Activated CD8-positive, alpha-beta T cell treated with anti-CD3 and anti-CD28 coated beads for 36 hours (primary cell): ENCODE measurements at regions not wholly inside any gene's neighbourhood (a gene's known extent, or its start where the extent isn't known, plus 50 kb on each side); places are given as distances from the start of the nearest gene placed in this dataset.

Source experiments
- ATAC-seq: fragments of 200-7000 bp; cut with Tn5 transposase; one replicate; pipeline ENCODE4 v1.10.0; 2021; ENCODE audit warnings: mild to moderate bottlenecking, moderate library complexity
- CTCF ChIA-PET: fragments of 350-600 bp; sonication (Branson Sonifier 250); formaldehyde crosslinking; loops from one replicate; lab custom pipeline; 2021; ENCODE audit warnings: antibody characterized with exemption; lab: Charles Lee
- POLR2A ChIA-PET: fragments of 350-600 bp; sonication (Branson Sonifier 250); formaldehyde crosslinking; loops from one replicate; lab custom pipeline; 2021; ENCODE audit warnings: antibody characterized with exemption; lab: Charles Lee
- DNase-seq: peaks from one replicate; pipeline ENCODE4 v3.0.0-alpha.2; 2020
- H3K27ac Mint-ChIP-seq: one replicate; pipeline ENCODE4 v1.8.0; 2021; ENCODE audit warnings: mild to moderate bottlenecking, mixed read lengths
- H3K27me3 Mint-ChIP-seq: one replicate; pipeline ENCODE4 v1.8.0; 2021; ENCODE audit warnings: mixed read lengths
- H3K36me3 Mint-ChIP-seq: one replicate; pipeline ENCODE4 v1.8.0; 2021; ENCODE audit warnings: low read depth, mixed read lengths
- H3K4me1 Mint-ChIP-seq: one replicate; pipeline ENCODE4 v1.8.0; 2021; ENCODE audit warnings: low read depth, mixed read lengths
- H3K4me3 Mint-ChIP-seq: one replicate; pipeline ENCODE4 v1.8.0; 2021; ENCODE audit warnings: mild to moderate bottlenecking, moderate library complexity, mixed read lengths
- H3K9me3 Mint-ChIP-seq: one replicate; pipeline ENCODE4 v1.8.0; 2021; ENCODE audit warnings: mixed read lengths
- intact Hi-C: fragments of 100-400 bp; cut with micrococcal nuclease; formaldehyde crosslinking; loops from one replicate; pipeline ENCODE4 v1.10.0; 2022
- TF ChIP-seq, protein P1 (sequence below): fragments of 200-600 bp; IDR thresholded peaks from one replicate; pipeline ENCODE4 v1.8.0; 2022; ENCODE audit warnings: antibody characterized with exemption, mild to moderate bottlenecking

DNA sequence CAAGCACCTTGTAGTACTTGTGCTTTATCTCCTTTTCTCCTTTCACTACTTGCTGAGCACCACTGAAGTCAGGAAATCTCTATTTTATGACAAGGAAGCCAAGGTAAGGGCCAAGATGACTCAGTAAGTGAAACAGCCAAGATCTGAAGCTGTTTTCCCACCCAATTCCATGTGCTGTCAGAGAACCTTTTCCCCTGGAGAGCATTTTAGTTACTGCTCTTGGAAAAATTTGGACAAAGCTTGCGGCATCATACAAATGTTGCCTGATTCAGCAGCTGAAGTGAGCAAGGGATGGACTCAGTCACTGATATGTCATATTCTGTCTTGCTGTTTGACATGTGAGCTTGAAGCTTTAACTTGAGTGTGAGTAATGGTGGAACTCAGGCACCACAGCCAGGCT is 391.4 kb downstream of the RAB28 start:
- no peak overlapping the region for H3K27ac Mint-ChIP-seq
- no peak overlapping the region for H3K4me3 Mint-ChIP-seq
- TF ChIP-seq, protein P1, sequence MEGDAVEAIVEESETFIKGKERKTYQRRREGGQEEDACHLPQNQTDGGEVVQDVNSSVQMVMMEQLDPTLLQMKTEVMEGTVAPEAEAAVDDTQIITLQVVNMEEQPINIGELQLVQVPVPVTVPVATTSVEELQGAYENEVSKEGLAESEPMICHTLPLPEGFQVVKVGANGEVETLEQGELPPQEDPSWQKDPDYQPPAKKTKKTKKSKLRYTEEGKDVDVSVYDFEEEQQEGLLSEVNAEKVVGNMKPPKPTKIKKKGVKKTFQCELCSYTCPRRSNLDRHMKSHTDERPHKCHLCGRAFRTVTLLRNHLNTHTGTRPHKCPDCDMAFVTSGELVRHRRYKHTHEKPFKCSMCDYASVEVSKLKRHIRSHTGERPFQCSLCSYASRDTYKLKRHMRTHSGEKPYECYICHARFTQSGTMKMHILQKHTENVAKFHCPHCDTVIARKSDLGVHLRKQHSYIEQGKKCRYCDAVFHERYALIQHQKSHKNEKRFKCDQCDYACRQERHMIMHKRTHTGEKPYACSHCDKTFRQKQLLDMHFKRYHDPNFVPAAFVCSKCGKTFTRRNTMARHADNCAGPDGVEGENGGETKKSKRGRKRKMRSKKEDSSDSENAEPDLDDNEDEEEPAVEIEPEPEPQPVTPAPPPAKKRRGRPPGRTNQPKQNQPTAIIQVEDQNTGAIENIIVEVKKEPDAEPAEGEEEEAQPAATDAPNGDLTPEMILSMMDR = no peak
- DNase-seq (no peak), ATAC-seq (no peak)
- POLR2A ChIA-PET = no interaction called here
- no peaks in the 10 kb centered on the region for H3K4me1 Mint-ChIP-seq
- intact Hi-C loops = no loop called here
- CTCF ChIA-PET = no interaction called here
- H3K27me3 Mint-ChIP-seq = no peaks in the 10 kb centered on the region
- H3K9me3 Mint-ChIP-seq = no peaks in the 10 kb centered on the region
- no peaks in the 10 kb centered on the region for H3K36me3 Mint-ChIP-seq

GRCh38 chr4:13089659-13089998 is 394.5 kb downstream of the RAB28 start:
- ChIA-PET POLR2A (no interaction called here), CTCF (interaction anchor here (0.7 kb wide), 1 partner anchor 197 kb away, joined by 3 read pairs; no protein-coding TSS in a partner anchor)
- intact Hi-C loops = no loop called here
- H3K4me1 Mint-ChIP-seq = no peaks in the 10 kb centered on the region
- ATAC-seq (no peak), DNase-seq (no peak)
- H3K4me3 Mint-ChIP-seq = no peak overlapping the region
- H3K36me3 Mint-ChIP-seq = no peaks in the 10 kb centered on the region
- peaks cover 2% of the 10 kb centered on the region for H3K9me3 Mint-ChIP-seq
- TF ChIP-seq, protein P1 = no peak
- no peaks in the 10 kb centered on the region for H3K27me3 Mint-ChIP-seq
- H3K27ac Mint-ChIP-seq = no peak overlapping the region

GRCh38 chr4:13088726-13089658 is 395.1 kb downstream of the RAB28 start:
- no peak overlapping the region for H3K4me3 Mint-ChIP-seq
- H3K27ac Mint-ChIP-seq = no peak overlapping the region
- H3K36me3 Mint-ChIP-seq = no peaks in the 10 kb centered on the region
- ChIA-PET POLR2A (no interaction called here), CTCF (interaction anchor here (0.7 kb wide), 1 partner anchor 196 kb away, joined by 3 read pairs; no protein-coding TSS in a partner anchor)
- TF ChIP-seq, protein P1 = no peak
- H3K4me1 Mint-ChIP-seq = no peaks in the 10 kb centered on the region
- ATAC-seq (no peak), DNase-seq (no peak)
- intact Hi-C loops = no loop called here
- H3K27me3 Mint-ChIP-seq = no peaks in the 10 kb centered on the region
- peaks cover 5% of the 10 kb centered on the region for H3K9me3 Mint-ChIP-seq

DNA sequence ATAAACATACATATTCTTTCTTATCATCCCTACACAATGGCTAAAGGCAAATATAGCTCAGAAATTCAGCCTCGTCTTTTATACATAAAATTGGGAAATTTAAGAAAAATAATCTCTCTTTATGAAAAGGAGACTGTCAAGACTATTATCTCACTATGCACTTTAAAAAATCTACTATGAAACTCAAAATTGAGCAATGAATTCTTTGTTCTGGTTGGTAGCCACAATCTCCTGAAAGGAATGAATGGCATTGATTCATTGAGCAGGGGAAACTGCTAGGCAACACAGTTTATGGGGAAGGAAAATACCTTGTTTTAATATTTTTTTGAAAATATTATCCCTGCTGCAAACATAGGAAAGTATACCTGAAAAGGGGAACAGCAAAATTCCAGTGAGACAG is 397.1 kb downstream of the RAB28 start:
- Mint-ChIP-seq H3K4me3 (no peak overlapping the region), H3K9me3 (peaks cover 18% of the 10 kb centered on the region), H3K4me1 (no peaks in the 10 kb centered on the region), H3K27ac (no peak overlapping the region), H3K27me3 (no peaks in the 10 kb centered on the region), H3K36me3 (no peaks in the 10 kb centered on the region)
- ATAC-seq (no peak), DNase-seq (no peak)
- ChIA-PET POLR2A (no interaction called here), CTCF (interaction anchor here (2.0 kb wide), 1 partner anchor 12 kb away, joined by 4 read pairs; no protein-coding TSS in a partner anchor)
- TF ChIP-seq, protein P1 = no peak
- intact Hi-C loops = no loop called here

DNA sequence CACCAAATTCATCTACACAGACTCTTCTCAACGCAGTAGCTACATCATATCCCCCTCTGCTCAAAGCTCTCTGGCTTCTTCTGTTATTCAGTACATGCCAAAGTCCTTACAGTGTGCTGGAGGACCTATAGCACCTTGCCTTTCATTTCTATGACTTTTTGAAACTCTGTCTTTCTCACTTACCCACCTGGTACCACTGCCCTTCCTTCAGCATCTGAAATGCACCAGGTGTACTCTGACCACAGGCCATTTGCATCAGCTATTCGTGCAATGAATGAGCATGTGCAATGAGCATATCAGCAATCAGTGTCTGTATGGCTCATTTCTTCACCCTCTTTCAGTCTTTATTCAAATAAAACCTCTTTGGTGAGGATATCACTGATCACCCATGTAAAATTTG is 399.9 kb downstream of the RAB28 start:
- intact Hi-C loops = no loop called here
- H3K27me3 Mint-ChIP-seq = no peaks in the 10 kb centered on the region
- H3K9me3 Mint-ChIP-seq = peaks cover 25% of the 10 kb centered on the region
- ATAC-seq = no peak
- H3K27ac Mint-ChIP-seq = no peak overlapping the region
- TF ChIP-seq, protein P1 = no peak
- no peaks in the 10 kb centered on the region for H3K36me3 Mint-ChIP-seq
- no peak for DNase-seq
- ChIA-PET POLR2A (no interaction called here), CTCF (no interaction called here)
- H3K4me3 Mint-ChIP-seq = no peak overlapping the region
- H3K4me1 Mint-ChIP-seq = no peaks in the 10 kb centered on the region
